Frontal cortex (tissue), 3 donors: ENCODE measurements at regions not wholly inside any gene's neighbourhood (a gene's known extent, or its start where the extent isn't known, plus 50 kb on each side); places are given as distances from the start of the nearest gene placed in this dataset.
"Not testable (repeated sequence)": the region's sequence is repeated elsewhere in the genome, so short reads cannot be mapped to it uniquely, and the experiment has no call there.

Source experiments
- DNase-seq, 2 donors: peaks; one replicate each; pipeline ENCODE4 v3.0.0; 2012; ENCODE audit warnings: low spot score in 2 of 2
- FAIRE-seq: peaks from 2 replicates; lab custom pipeline; 2012; peaks lifted over from hg19 to GRCh38; lab: Jason Lieb, UNC
- donor health status: control.
- donor health status: control.
- donor health status: control.

DNA sequence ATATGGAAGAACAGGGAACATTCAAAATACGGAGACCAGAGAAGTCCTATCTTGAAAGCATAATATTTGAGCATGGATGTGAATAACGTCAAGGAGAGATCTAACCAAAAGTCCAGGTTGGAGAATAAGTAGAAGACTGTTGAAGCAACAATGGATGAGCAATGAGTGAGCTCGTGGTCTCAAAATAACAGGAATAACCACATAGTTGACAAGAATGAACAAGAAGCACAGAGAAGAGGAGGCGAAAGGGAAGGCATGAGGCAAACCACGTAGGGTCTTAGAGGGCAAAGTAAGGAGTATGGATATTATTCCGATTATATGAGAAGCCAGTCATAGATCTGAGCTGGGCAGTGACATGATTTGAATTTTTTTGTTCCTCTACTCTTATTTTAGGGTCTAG lies 710.2 kb downstream of the BRINP1 start:
- DNase-seq: no peak
- FAIRE-seq: no peak

GRCh38 chr9:118665226-118665919 lies 703.9 kb downstream of the BRINP1 start:
- no peak for DNase-seq
- FAIRE-seq: no peak

GRCh38 chr9:118670011-118670953 lies 699.0 kb downstream of the BRINP1 start:
- no peak for FAIRE-seq

DNA sequence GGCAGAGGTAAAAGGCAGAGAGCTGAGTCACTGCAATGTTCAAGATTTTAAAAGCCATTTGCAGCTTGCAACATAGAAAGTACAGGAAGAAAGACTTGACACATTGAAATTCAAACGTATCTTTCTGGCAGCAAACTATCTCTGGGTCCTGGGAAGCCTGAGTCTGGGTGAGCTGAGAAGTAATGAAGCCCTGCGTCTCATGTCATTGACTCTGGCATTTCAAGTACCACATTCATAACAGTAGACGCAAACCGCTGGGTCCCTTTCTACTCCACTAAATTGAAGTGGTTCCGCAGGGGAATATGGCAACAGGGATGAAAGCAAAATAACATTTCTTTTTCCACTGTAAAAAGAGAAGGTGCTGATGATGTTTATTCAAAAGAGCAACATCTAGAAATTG lies 694.3 kb downstream of the BRINP1 start:
- DNase-seq (no peak), FAIRE-seq (no peak)

More at GRCh38 chr9:118670011-118670953, 699.0 kb downstream of the BRINP1 start:
- no peak for DNase-seq

DNA sequence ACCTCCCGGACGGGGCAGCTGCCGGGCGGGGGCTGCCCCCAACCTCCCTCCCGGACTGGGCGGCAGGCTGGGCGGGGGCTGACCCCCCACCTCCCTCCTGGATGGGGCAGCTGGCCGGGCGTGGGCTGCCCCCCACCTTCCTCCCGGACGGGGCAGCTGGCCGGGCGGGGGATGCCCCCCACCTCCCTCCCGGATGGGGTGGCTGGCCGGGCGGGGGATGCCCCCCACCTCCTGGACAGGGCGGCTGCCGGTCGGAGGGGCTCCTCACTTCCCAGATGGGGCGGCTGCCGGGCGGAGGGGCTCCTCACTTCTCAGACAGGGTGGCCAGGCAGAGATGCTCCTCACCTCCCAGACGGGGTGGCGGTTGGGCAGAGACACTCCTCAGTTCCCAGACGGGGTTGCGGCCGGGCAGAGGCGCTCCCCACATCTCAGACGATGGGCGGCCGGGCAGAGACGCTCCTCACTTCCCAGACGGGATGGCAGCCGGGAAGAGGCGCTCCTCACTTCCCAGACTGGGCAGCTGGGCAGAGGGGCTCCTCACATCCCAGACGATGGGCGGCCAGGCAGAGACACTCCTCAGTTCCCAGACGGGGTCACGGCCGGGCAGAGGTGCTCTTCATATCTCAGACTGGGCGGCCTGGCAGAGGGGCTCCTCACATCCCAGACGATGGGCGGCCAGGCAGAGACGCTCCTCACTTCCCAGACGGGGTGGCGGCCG lies 691.1 kb downstream of the BRINP1 start:
- not testable (repeated sequence) for DNase-seq, FAIRE-seq

DNA sequence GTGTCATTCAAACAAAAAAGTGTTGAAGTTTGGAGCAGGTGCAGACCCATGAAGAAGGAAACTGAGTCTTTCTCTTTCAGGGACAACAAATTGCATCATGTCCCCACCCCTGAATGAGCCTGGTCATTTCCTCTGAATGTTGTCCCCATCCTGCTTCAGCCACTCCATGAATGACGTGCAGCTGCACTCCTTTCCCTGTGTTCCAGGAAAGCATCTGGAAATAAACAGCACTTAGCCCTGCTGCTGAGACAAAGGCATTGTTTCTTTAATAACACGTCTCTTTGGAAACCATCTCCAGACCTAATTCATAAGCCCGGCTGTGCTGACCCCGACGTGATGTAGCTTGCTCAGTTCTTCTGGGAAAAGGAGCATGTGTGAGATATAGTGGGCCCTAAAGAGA lies 682.3 kb downstream of the BRINP1 start:
- FAIRE-seq: no peak
- DNase-seq: no peak

DNA sequence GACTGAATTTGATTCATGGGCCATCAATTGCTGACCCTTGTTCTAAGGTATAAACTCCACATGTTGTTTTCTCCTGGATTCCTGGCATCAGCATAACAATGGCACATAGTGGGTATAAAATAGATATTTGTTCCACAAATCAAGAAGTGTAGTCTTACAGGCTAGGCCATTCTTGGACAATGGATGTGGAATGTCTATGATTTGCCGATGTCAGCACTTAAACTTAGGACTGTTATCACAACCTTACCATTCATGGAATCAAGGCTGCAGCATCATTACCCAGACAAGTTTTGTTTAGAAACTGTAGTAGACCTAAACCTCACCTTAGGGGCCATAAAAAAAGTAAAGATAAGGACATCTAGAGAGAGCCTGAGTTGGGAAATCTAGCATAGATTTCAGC lies 680.0 kb downstream of the BRINP1 start:
- FAIRE-seq (no peak), DNase-seq (no peak)

DNA sequence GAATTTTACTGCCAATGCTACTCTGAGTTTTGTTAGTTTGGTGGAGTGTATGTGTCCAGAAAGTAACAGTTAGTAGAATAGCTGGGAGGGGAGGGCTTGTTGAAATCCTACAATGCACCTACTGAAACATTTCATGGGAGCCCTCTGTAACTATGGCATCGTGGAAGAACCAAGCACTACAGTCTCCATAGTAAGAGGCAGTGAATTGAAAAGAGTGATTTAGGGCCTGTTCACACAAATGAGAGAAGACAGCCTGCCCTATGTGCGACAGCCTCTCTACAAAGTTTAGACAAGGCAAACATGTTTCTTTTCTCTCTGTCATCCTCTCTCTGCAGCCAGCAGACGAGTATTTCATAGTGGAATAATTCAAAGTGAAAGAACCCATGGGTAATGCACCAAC lies 676.6 kb downstream of the BRINP1 start:
- FAIRE-seq (no peak), DNase-seq (no peak)

- no peak for FAIRE-seq
- no peak for DNase-seq
Measured at GRCh38 chr9:118693645-118694044, 675.6 kb downstream of the BRINP1 start.

GRCh38 chr9:118695249-118695648 lies 674.0 kb downstream of the BRINP1 start:
- not testable (repeated sequence) for DNase-seq, FAIRE-seq

DNA sequence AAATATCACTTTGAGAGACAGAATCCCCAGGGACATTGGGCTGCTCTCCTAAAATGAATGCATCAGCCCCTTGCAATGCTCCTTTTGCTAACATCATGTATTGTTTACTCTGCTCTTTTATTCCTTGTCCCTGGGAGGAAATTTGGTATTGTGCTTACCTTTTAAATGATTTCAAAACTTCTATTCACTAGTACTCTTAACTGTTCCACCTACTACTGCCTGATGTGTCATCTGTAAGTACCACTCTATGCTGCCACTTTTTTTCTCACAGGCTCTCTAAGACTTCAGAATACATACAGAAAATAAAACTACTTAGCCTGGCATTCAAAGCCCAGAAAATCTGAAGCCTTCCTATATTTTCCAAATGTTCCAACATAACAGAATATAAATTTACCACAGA lies 667.2 kb downstream of the BRINP1 start:
- no peak for DNase-seq
- no peak for FAIRE-seq

DNA sequence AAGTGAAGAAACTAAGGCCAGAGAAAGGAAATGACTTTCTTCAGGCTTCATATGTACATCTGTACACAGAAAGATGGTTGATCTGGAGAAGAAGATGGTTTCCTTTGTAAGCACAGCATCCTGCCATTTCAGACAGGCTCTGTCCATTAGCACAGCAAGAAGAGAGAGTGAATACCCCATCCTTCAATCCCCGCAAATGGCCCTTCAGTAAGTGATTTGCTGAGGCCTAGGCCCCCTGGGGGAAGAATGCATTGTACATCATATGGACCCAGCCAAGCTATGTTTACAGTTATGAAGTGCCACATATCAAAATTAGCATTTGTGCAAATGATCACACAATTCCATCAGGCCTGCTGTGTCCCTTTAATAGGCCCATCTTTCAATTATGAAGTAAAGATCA lies 657.4 kb downstream of the BRINP1 start:
- no peak for DNase-seq
- no peak for FAIRE-seq

DNA sequence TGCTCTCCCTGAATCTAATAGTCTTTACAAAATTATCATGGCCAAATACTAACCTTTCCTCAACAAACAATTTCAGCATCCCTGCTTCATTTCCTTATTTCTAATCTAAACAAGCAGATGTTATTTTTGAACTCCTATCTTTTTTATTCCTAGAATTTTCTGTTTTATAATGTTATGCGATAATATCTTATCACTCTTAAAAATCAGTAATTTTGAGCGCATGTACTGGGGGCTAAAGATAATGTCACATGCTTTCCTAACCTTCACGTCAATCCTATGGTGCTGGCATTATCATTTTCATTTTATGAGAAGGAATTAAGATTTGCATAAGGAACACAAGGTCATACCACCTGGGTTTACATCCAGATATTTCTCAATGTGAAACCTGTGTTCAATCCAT lies 648.0 kb downstream of the BRINP1 start:
- DNase-seq: no peak
- FAIRE-seq: no peak

- DNase-seq (no peak), FAIRE-seq (no peak)
Measured at GRCh38 chr9:118721923-118722322, 647.3 kb downstream of the BRINP1 start.

DNA sequence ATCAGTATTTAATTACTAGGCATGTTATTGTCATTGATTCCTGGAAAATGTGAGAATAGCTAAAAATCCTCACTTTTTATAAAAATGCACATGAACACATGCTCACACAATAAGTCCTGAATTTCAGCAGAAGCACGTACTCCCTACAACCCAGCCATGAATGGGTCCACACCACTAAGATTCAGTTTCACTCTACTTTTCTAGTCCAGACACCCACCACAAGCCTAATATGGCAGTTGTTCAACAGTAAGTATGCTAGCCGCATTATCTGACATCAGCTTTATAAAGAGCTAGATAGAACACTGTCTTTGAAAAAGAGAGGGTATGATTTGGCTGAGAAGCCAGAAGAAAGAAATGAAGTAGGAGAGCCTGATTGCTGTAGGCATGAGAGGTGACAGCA lies 639.3 kb downstream of the BRINP1 start:
- DNase-seq (no peak), FAIRE-seq (no peak)

GRCh38 chr9:118732998-118733397 lies 636.2 kb downstream of the BRINP1 start:
- FAIRE-seq: no peak
- DNase-seq: no peak

- DNase-seq: no peak
- no peak for FAIRE-seq
Measured at GRCh38 chr9:118734696-118735095, 634.5 kb downstream of the BRINP1 start.

- DNase-seq (no peak), FAIRE-seq (no peak)
Measured at GRCh38 chr9:118736406-118736805, 632.8 kb downstream of the BRINP1 start.

DNA sequence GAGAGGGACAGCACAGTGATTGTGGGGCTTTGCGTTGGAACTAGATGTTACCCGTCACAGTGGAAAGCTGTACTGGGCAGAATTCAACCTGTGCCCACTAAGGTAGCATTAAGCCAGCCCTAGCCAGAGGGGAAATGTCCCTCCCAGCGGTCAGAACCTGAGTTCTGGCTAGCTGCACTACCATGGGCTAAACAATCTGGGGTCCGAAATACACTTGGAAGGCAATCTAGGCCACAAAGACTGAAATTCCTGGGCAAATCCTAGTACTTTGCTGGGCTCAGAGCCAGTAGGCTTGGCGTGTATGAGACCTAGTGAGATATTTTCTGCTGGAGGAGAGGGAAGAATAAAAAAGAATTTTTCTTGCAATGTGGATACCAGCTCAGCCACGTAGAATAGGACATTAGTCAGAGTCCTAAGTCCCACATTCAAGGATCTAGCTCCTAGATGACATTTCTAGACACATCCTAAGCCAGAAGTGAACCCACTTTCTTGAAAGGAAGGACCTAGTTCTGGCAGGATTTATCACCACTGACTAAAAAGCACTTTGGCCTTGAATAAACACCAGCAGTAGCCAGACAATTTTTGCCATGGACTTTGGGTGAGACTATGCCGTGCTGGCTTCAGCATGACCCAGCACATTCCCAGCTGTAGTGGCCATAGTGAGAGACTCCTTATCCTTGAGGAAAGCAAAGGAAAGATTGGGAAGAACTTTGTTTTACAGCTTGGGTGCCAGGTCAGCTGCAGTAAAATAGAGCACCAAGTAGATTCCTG lies 618.0 kb downstream of the BRINP1 start:
- FAIRE-seq (no peak), DNase-seq (no peak)

DNA sequence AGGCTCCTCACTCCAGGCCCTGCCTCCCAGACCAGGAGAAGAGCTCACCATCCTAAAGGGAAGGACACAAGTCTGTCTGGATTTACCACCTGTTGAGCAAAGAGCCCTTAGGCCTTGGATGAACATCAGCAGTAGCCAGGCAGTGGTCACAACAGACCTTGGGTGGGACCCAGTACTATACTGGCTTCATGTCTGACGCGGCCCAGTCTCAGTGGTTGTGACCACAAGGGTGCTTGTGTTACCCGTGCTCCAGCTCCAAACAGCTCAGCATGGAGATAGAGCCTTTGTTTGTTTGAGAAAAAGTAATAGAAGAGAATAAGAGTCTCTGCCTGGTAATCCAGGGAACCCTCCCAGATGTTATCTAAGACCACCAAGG lies 617.4 kb downstream of the BRINP1 start:
- FAIRE-seq (no peak), DNase-seq (no peak)
